Activated naive CD4-positive, alpha-beta T cell treated with anti-CD3 and anti-CD28 coated beads for 36 hours (primary cell): ENCODE measurements at regions not wholly inside any gene's neighbourhood (a gene's known extent, or its start where the extent isn't known, plus 50 kb on each side); places are given as distances from the start of the nearest gene placed in this dataset.

Experiments
- CTCF ChIA-PET: fragments of 350-600 bp; sonication (Branson Sonifier 250); formaldehyde crosslinking; loops from one replicate; lab custom pipeline; 2021; ENCODE audit warnings: antibody characterized with exemption; lab: Charles Lee
- DNase-seq: peaks from one replicate; pipeline ENCODE4 v3.0.0-alpha.2; 2020
- H3K27ac Mint-ChIP-seq: one replicate; pipeline ENCODE4 v1.8.0; 2021; ENCODE audit warnings: mild to moderate bottlenecking, mixed read lengths
- H3K27me3 Mint-ChIP-seq: one replicate; pipeline ENCODE4 v1.8.0; 2021; ENCODE audit warnings: low read depth, mixed read lengths
- H3K36me3 Mint-ChIP-seq: one replicate; pipeline ENCODE4 v1.8.0; 2021; ENCODE audit warnings: low read depth, mixed read lengths
- H3K4me1 Mint-ChIP-seq: one replicate; pipeline ENCODE4 v1.8.0; 2021; ENCODE audit warnings: low read depth, mixed read lengths
- H3K4me3 Mint-ChIP-seq: one replicate; pipeline ENCODE4 v1.8.0; 2021; ENCODE audit warnings: mild to moderate bottlenecking, moderate library complexity, mixed read lengths
- H3K9me3 Mint-ChIP-seq: one replicate; pipeline ENCODE4 v1.8.0; 2021; ENCODE audit warnings: mixed read lengths
- intact Hi-C: fragments of 100-400 bp; cut with micrococcal nuclease; formaldehyde crosslinking; loops from one replicate; pipeline ENCODE4 v1.15.1; 2023

GRCh38 chr13:34654647-34655046 is 287.4 kb upstream of the NBEA start:
- Mint-ChIP-seq H3K4me3 (no peak overlapping the region), H3K27me3 (peaks cover 5% of the 10 kb centered on the region), H3K4me1 (no peaks in the 10 kb centered on the region), H3K36me3 (no peaks in the 10 kb centered on the region), H3K27ac (no peak overlapping the region), H3K9me3 (peaks cover 2% of the 10 kb centered on the region)
- DNase-seq, result no peak
- intact Hi-C loops, result no loop called here
- CTCF ChIA-PET, result no interaction called here

GRCh38 chr13:34655554-34655953 is 286.5 kb upstream of the NBEA start:
- Mint-ChIP-seq H3K9me3 (peaks cover 2% of the 10 kb centered on the region), H3K27ac (no peak overlapping the region), H3K4me1 (no peaks in the 10 kb centered on the region), H3K27me3 (peaks cover 5% of the 10 kb centered on the region), H3K4me3 (no peak overlapping the region), H3K36me3 (no peaks in the 10 kb centered on the region)
- CTCF ChIA-PET, result interaction anchor here (0.6 to 0.7 kb wide), 2 partner anchors 13 to 339 kb away, joined by 3 to 4 read pairs; no protein-coding TSS in a partner anchor
- intact Hi-C loops, result no loop called here
- DNase-seq, result no peak

- CTCF ChIA-PET, result no interaction called here
- Mint-ChIP-seq H3K4me1 (no peaks in the 10 kb centered on the region), H3K27ac (no peak overlapping the region), H3K4me3 (no peak overlapping the region), H3K36me3 (no peaks in the 10 kb centered on the region), H3K27me3 (peaks cover 5% of the 10 kb centered on the region), H3K9me3 (peaks cover 2% of the 10 kb centered on the region)
- intact Hi-C loops, result no loop called here
- no peak for DNase-seq
Observed at GRCh38 chr13:34657716-34658115, 284.4 kb upstream of the NBEA start.

- no peaks in the 10 kb centered on the region for H3K36me3 Mint-ChIP-seq
- DNase-seq, result no peak
- H3K4me1 Mint-ChIP-seq, result no peaks in the 10 kb centered on the region
- intact Hi-C loops, result no loop called here
- H3K27me3 Mint-ChIP-seq, result peaks cover 4% of the 10 kb centered on the region
- CTCF ChIA-PET, result no interaction called here
- no peak overlapping the region for H3K4me3 Mint-ChIP-seq
- H3K27ac Mint-ChIP-seq, result no peak overlapping the region
- H3K9me3 Mint-ChIP-seq, result no peaks in the 10 kb centered on the region
Observed at GRCh38 chr13:34667286-34668218, 274.5 kb upstream of the NBEA start.

- CTCF ChIA-PET, result no interaction called here
Observed at GRCh38 chr13:34671137-34671536, 270.9 kb upstream of the NBEA start.

DNA sequence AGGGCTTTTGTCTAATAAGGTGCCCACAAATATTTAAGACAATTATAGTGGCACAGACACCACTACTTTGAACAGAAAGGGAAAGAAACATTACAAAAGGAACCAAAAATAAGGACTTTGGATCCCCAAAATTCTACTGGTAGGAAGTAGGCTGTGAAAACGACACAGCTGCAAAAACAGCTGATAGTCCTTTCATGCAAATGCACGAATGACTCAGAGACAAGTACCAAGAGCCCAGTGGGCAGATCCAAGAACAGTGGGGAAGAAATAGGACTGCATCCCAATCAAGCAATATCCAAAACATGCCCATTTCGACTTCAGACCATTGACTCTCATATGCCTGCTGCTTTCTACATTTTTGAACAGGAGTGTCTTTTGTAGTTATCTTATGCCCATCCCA is 269.4 kb upstream of the NBEA start:
- no peaks in the 10 kb centered on the region for H3K36me3 Mint-ChIP-seq
- H3K9me3 Mint-ChIP-seq, result no peaks in the 10 kb centered on the region
- DNase-seq, result no peak
- H3K4me3 Mint-ChIP-seq, result no peak overlapping the region
- H3K4me1 Mint-ChIP-seq, result no peaks in the 10 kb centered on the region
- CTCF ChIA-PET, result no interaction called here
- intact Hi-C loops, result no loop called here
- no peak overlapping the region for H3K27ac Mint-ChIP-seq
- peaks cover 6% of the 10 kb centered on the region for H3K27me3 Mint-ChIP-seq

More at GRCh38 chr13:34671137-34671536, 270.9 kb upstream of the NBEA start:
- DNase-seq, result no peak
- Mint-ChIP-seq H3K4me1 (no peaks in the 10 kb centered on the region), H3K4me3 (no peak overlapping the region), H3K27me3 (peaks cover 4% of the 10 kb centered on the region), H3K27ac (no peak overlapping the region), H3K36me3 (no peaks in the 10 kb centered on the region), H3K9me3 (no peaks in the 10 kb centered on the region)
- intact Hi-C loops, result no loop called here

GRCh38 chr13:34675626-34676025 is 266.4 kb upstream of the NBEA start:
- no peak for DNase-seq
- CTCF ChIA-PET, result no interaction called here

DNA sequence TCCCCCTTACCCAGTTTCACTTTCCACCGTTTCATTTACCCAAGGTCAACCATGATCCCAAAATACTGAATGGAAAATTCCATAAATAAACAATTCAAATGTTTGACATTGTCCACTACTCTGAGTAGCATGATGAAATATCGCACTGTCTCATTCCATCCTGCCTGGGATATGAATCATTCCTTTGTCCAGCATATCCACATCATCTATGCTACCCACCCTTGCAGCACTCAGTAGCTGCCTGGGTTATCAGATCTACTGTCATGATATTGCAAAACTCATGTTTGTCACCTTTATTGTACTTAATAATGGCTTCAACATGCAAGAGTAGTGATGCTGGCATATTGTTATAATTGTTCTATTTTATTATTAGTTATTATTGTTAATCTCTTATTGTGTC is 263.9 kb upstream of the NBEA start:
- CTCF ChIA-PET, result no interaction called here
- H3K9me3 Mint-ChIP-seq, result no peaks in the 10 kb centered on the region
- no peaks in the 10 kb centered on the region for H3K4me1 Mint-ChIP-seq
- intact Hi-C loops, result no loop called here
- H3K27ac Mint-ChIP-seq, result no peak overlapping the region
- no peaks in the 10 kb centered on the region for H3K36me3 Mint-ChIP-seq
- DNase-seq, result no peak
- peaks cover 6% of the 10 kb centered on the region for H3K27me3 Mint-ChIP-seq
- H3K4me3 Mint-ChIP-seq, result no peak overlapping the region

More at GRCh38 chr13:34675626-34676025, 266.4 kb upstream of the NBEA start:
- H3K4me3 Mint-ChIP-seq, result no peak overlapping the region
- H3K27me3 Mint-ChIP-seq, result peaks cover 10% of the 10 kb centered on the region
- intact Hi-C loops, result no loop called here
- no peak overlapping the region for H3K27ac Mint-ChIP-seq
- no peaks in the 10 kb centered on the region for H3K36me3 Mint-ChIP-seq
- H3K4me1 Mint-ChIP-seq, result no peaks in the 10 kb centered on the region
- H3K9me3 Mint-ChIP-seq, result no peaks in the 10 kb centered on the region

DNA sequence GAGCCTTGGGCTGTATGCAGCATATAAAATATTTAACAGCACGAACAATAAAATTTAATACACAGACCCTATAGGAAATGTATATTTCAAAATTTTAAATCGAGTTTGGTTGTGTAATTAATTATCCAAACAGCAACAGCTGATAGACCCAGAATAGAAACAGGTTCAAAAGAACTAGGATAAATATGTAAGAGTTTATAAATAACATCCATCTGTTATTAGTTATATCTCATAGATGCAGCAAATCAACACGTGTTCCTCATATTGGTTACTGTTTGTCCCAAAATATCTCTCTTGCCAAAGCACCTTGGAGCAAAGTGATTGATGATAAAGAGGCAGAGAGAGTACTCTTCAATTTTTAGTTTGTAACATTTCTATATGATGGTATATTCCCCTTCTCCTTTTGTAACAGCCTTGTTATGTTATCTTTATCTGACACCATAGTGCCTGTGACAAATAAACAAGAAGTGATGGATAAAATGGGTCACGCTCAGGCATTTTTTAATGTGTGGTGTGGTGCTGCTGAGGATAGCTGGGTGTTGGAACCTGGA is 260.6 kb upstream of the NBEA start:
- H3K4me3 Mint-ChIP-seq, result no peak overlapping the region
- no peaks in the 10 kb centered on the region for H3K36me3 Mint-ChIP-seq
- peaks cover 6% of the 10 kb centered on the region for H3K27me3 Mint-ChIP-seq
- intact Hi-C loops, result no loop called here
- DNase-seq, result no peak
- CTCF ChIA-PET, result no interaction called here
- H3K27ac Mint-ChIP-seq, result no peak overlapping the region
- no peaks in the 10 kb centered on the region for H3K4me1 Mint-ChIP-seq
- no peaks in the 10 kb centered on the region for H3K9me3 Mint-ChIP-seq

DNA sequence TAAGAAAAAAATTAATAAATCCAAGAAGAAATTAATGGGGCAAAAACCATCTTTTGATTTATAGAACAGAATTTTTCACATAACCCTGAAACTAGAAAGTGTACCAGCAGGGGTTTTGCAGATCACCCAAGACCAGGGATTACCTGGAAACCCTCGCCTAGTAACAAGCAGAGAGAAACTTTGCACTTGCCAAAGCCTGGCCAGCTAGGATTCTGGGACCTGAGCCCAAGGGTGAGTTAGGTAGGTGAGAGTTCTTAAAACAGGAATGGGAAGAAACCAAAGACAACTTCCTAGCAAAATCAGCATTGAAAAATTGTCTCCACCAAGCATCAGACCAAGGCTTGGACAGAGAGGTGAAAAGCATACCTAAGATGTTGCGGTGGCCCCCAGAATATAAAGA is 247.0 kb upstream of the NBEA start:
- no peak for DNase-seq
- no peak overlapping the region for H3K27ac Mint-ChIP-seq
- H3K27me3 Mint-ChIP-seq, result no peaks in the 10 kb centered on the region
- H3K4me3 Mint-ChIP-seq, result no peak overlapping the region
- H3K4me1 Mint-ChIP-seq, result no peaks in the 10 kb centered on the region
- intact Hi-C loops, result no loop called here
- CTCF ChIA-PET, result no interaction called here
- H3K36me3 Mint-ChIP-seq, result no peaks in the 10 kb centered on the region
- H3K9me3 Mint-ChIP-seq, result no peaks in the 10 kb centered on the region

DNA sequence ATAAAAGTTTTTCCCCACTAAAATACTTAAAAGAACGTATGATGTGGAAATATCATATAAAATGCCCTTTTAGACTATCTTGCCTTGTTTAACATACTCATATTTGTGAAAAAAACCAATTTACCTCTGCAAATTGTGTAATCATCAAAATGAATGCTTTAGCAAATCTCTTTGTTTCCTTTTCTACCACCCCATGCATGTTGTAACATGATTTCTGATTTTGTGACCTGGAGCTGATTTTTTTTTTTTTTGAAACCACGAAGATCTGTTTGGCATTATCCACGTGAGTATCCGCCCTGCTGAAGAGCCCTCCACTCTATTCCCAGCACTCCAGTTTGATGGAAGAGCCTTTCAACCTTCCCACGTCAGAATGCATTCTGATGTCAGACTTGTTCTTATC is 245.8 kb upstream of the NBEA start:
- H3K27me3 Mint-ChIP-seq, result no peaks in the 10 kb centered on the region
- no peaks in the 10 kb centered on the region for H3K4me1 Mint-ChIP-seq
- no peak overlapping the region for H3K27ac Mint-ChIP-seq
- CTCF ChIA-PET, result no interaction called here
- H3K36me3 Mint-ChIP-seq, result no peaks in the 10 kb centered on the region
- H3K9me3 Mint-ChIP-seq, result no peaks in the 10 kb centered on the region
- DNase-seq, result no peak
- intact Hi-C loops, result no loop called here
- H3K4me3 Mint-ChIP-seq, result no peak overlapping the region

- H3K27me3 Mint-ChIP-seq, result no peaks in the 10 kb centered on the region
Observed at GRCh38 chr13:34696741-34697140, 245.3 kb upstream of the NBEA start.

GRCh38 chr13:34698945-34699344 is 243.1 kb upstream of the NBEA start:
- intact Hi-C loops, result no loop called here
- Mint-ChIP-seq H3K36me3 (no peaks in the 10 kb centered on the region), H3K27me3 (no peaks in the 10 kb centered on the region), H3K4me1 (no peaks in the 10 kb centered on the region), H3K27ac (no peak overlapping the region), H3K4me3 (no peak overlapping the region), H3K9me3 (no peaks in the 10 kb centered on the region)
- CTCF ChIA-PET, result no interaction called here
- no peak for DNase-seq

More at GRCh38 chr13:34696741-34697140, 245.3 kb upstream of the NBEA start:
- H3K36me3 Mint-ChIP-seq, result no peaks in the 10 kb centered on the region
- no peak overlapping the region for H3K4me3 Mint-ChIP-seq
- H3K4me1 Mint-ChIP-seq, result no peaks in the 10 kb centered on the region
- no peak for DNase-seq
- no peak overlapping the region for H3K27ac Mint-ChIP-seq
- CTCF ChIA-PET, result no interaction called here
- intact Hi-C loops, result no loop called here
- H3K9me3 Mint-ChIP-seq, result no peaks in the 10 kb centered on the region
